Activated B cell treated with CpG ODN at 0.5 μM for 24 hours (primary cell): ENCODE measurements at regions not wholly inside any gene's neighbourhood (a gene's known extent, or its start where the extent isn't known, plus 50 kb on each side); places are given as distances from the start of the nearest gene placed in this dataset.
A peak's percentile ranks its signal among the peaks of the same experiment; 100 is the strongest.

Experiments
- ATAC-seq: fragments of 200-7000 bp; cut with Tn5 transposase; one replicate; pipeline ENCODE4 v1.10.0; 2021; ENCODE audit warnings: low read depth, mild to moderate bottlenecking, moderate library complexity
- CTCF ChIA-PET: fragments of 350-600 bp; sonication (Branson Sonifier 250); formaldehyde crosslinking; loops from one replicate; lab custom pipeline; 2021; ENCODE audit warnings: antibody characterized with exemption; lab: Charles Lee
- POLR2A ChIA-PET: fragments of 350-600 bp; sonication (Branson Sonifier 250); formaldehyde crosslinking; loops from one replicate; lab custom pipeline; 2021; ENCODE audit warnings: antibody characterized with exemption; lab: Charles Lee
- DNase-seq: peaks from one replicate; pipeline ENCODE4 v3.0.0; 2022
- H3K27ac Mint-ChIP-seq: one replicate; pipeline ENCODE4 v1.8.0; 2020; ENCODE audit warnings: mixed read lengths
- H3K27me3 Mint-ChIP-seq: one replicate; pipeline ENCODE4 v1.8.0; 2021; ENCODE audit warnings: mixed read lengths
- H3K36me3 Mint-ChIP-seq: one replicate; pipeline ENCODE4 v1.8.0; 2021; ENCODE audit warnings: low read depth, mixed read lengths
- H3K4me1 Mint-ChIP-seq: one replicate; pipeline ENCODE4 v1.8.0; 2021; ENCODE audit warnings: mixed read lengths
- H3K4me3 Mint-ChIP-seq: one replicate; pipeline ENCODE4 v1.8.0; 2020; ENCODE audit warnings: mild to moderate bottlenecking, mixed read lengths
- H3K9me3 Mint-ChIP-seq: one replicate; pipeline ENCODE4 v1.8.0; 2020; ENCODE audit warnings: mixed read lengths
- intact Hi-C: fragments of 100-400 bp; cut with micrococcal nuclease; formaldehyde crosslinking; loops from one replicate; pipeline ENCODE4 v1.15.1; 2024
- TF ChIP-seq, protein P1 (sequence below): fragments of 200-600 bp; IDR thresholded peaks from one replicate; pipeline ENCODE4 v1.8.0; 2022; ENCODE audit warnings: antibody characterized with exemption, mild to moderate bottlenecking

DNA sequence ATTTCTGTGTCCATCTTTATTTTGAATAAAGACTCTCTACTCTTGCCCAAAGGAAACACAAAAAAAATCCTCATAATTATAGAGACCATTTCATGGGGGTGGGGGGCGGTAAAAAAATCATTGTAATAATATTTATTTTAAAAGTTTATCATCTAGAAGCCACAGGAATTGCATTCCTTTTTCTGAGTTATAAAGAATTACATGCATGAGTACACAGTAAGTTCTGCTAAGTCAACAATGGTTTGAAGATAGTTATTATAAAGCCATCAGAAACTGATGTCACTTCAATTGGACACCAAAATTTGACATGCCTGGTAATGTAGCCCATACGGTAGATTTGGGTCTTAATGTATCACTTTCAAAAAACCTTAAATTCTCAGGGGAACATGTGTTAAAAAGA lies 478.1 kb upstream of the NR5A2 start:
- CTCF ChIA-PET, result interaction anchor here (0.9 to 1.4 kb wide), 3 partner anchors 10 to 436 kb away, joined by 3 to 4 read pairs (median 3); no protein-coding TSS in a partner anchor
- no peak overlapping the region for H3K4me3 Mint-ChIP-seq
- ATAC-seq (no peak), DNase-seq (no peak)
- intact Hi-C loops, result no loop called here
- H3K9me3 Mint-ChIP-seq, result no peaks in the 10 kb centered on the region
- TF ChIP-seq, protein P1, sequence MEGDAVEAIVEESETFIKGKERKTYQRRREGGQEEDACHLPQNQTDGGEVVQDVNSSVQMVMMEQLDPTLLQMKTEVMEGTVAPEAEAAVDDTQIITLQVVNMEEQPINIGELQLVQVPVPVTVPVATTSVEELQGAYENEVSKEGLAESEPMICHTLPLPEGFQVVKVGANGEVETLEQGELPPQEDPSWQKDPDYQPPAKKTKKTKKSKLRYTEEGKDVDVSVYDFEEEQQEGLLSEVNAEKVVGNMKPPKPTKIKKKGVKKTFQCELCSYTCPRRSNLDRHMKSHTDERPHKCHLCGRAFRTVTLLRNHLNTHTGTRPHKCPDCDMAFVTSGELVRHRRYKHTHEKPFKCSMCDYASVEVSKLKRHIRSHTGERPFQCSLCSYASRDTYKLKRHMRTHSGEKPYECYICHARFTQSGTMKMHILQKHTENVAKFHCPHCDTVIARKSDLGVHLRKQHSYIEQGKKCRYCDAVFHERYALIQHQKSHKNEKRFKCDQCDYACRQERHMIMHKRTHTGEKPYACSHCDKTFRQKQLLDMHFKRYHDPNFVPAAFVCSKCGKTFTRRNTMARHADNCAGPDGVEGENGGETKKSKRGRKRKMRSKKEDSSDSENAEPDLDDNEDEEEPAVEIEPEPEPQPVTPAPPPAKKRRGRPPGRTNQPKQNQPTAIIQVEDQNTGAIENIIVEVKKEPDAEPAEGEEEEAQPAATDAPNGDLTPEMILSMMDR, result no peak
- H3K4me1 Mint-ChIP-seq, result no peaks in the 10 kb centered on the region
- H3K36me3 Mint-ChIP-seq, result no peaks in the 10 kb centered on the region
- H3K27ac Mint-ChIP-seq, result no peak overlapping the region
- H3K27me3 Mint-ChIP-seq, result peaks cover 6% of the 10 kb centered on the region
- POLR2A ChIA-PET, result no interaction called here

DNA sequence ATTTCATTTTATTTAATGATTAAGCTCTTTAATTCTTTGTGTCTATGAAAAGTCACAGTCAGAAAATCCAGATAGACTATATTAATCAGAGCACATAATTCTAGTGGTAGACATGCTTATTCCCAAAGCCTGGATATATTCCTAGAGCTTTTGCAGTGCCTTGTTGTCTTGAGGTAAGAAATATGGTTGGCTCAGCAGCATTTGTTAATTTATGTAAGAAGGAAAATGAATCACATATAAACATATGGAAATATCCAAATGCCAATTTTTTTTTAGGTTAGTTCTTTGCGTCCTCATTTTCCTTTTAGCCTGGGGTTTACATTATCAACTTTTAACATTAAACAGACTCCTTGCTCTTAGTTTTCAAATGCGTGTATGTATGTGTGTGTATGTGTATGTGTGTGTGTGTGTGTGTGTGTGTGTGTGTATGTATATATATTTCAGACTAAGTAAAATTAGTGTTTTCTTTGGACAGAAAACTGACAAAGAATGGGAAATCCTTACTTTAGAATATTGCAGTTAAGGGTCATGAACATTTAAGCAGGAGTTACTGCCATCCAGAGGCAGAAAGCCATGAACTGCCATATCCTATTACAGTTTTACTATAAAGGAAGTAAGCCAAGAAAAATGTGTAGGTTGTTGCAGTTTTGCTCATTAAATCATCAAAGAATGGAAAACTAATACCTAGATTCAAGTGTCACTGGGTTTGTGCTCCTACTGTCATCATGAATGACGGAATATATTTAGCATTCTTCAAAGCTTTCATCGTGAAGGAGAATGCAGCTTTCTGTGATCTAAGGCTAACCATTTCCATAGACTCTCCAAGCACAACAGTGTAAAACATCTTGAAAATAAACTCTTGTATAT lies 477.1 kb upstream of the NR5A2 start:
- CTCF ChIA-PET, result interaction anchor here (0.7 to 2.0 kb wide), 9 partner anchors 213 to 905 kb away, joined by 3 to 6 read pairs (median 3); no protein-coding TSS in a partner anchor
- Mint-ChIP-seq H3K27me3 (peaks cover 6% of the 10 kb centered on the region), H3K4me1 (no peaks in the 10 kb centered on the region), H3K27ac (no peak overlapping the region), H3K36me3 (no peaks in the 10 kb centered on the region), H3K4me3 (no peak overlapping the region), H3K9me3 (no peaks in the 10 kb centered on the region)
- intact Hi-C loops, result loop anchor here (5.0 kb wide), 2 partner anchors 213 to 268 kb away; no protein-coding TSS in a partner anchor
- DNase-seq, result no peak
- TF ChIP-seq, protein P1, result no peak
- POLR2A ChIA-PET, result no interaction called here
- no peak for ATAC-seq

DNA sequence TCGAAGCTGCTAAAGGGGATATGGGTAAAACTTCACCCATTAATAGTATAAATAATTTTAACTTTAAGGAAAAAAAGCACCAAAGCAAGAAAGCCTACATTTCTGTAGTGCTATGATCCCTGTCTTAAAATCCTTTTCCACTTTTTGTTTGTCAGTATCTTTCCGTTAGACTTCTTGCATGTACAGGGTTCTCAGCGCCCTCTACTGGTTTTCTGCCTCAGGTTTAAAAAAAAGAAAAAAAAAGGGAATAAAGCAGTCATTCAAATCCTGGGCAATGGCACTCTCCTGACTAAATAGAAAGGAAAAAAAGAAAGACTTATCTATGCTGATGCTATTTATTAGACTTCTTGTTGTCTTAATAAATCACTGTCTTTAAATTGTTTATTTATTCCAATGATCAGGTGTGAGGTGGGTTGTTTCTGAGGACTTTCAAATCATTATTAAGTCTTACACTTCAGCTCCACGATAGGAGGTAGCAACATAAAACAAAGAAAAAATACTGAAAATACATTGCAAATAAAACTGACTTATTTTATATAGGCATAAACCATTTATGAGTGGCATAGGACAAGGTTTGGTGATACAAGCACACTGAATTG lies 475.4 kb upstream of the NR5A2 start:
- CTCF ChIA-PET, result interaction anchor here (0.8 to 2.0 kb wide), 6 partner anchors 151 to 795 kb away, joined by 3 to 6 read pairs (median 4); no protein-coding TSS in a partner anchor

DNA sequence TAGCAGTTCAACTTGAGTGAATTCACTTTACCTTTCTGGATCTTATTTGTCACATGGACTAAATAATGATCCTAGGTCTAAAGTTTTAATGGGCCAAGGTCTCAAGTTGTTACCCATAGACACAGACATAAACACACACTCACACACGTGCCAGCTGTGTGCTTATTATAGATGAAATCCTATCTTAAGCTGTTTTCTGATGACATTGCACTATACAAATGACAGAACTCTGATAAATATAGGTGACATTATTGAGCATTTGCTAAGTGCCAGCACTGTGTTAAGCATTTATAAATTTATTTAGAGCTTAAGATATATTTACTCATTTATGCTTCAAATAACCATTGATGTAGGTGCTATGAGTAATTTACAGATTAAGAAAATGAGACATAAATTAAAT lies 474.4 kb upstream of the NR5A2 start:
- no peak for ATAC-seq
- CTCF ChIA-PET, result interaction anchor here (0.7 to 1.0 kb wide), 2 partner anchors 783 to 797 kb away, joined by 3 read pairs; no protein-coding TSS in a partner anchor
- Mint-ChIP-seq H3K27ac (no peak overlapping the region), H3K36me3 (no peaks in the 10 kb centered on the region), H3K4me3 (no peak overlapping the region), H3K9me3 (no peaks in the 10 kb centered on the region), H3K4me1 (no peaks in the 10 kb centered on the region), H3K27me3 (peaks cover 6% of the 10 kb centered on the region)
- DNase-seq, result no peak
- POLR2A ChIA-PET, result no interaction called here
- intact Hi-C loops, result loop anchor here (5.0 kb wide), 2 partner anchors 216 to 271 kb away; no protein-coding TSS in a partner anchor
- TF ChIP-seq, protein P1, result no peak

More for the DNA sequence above, 475.4 kb upstream of the NR5A2 start:
- DNase-seq (no peak), ATAC-seq (no peak)
- Mint-ChIP-seq H3K27me3 (peaks cover 6% of the 10 kb centered on the region), H3K27ac (no peak overlapping the region), H3K36me3 (no peaks in the 10 kb centered on the region), H3K4me1 (no peaks in the 10 kb centered on the region), H3K9me3 (no peaks in the 10 kb centered on the region), H3K4me3 (no peak overlapping the region)
- intact Hi-C loops, result loop anchor here (1.0 to 5.0 kb wide), 6 partner anchors 215 to 794 kb away; no protein-coding TSS in a partner anchor
- TF ChIP-seq, protein P1, result peak; percentile 99
- POLR2A ChIA-PET, result no interaction called here

DNA sequence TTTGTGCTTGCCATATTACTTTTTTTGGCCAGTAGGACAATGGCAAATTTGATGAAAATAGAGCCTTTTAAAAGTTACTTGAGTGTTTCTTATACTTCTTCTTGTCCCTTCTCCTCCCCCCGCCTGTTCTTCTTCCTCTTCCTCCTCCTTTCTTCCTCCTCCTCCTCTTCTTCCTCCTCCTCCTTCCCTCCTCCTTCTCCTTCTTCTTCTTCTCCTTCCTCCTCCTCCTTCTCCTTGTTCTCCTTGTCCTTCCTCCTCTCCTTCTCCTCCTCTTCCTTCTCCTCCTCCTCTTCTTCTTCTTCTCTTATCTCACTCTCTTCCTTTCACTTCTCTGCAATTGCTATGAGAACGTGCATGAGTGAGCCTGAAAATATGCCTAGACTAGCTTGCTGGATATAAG lies 466.2 kb upstream of the NR5A2 start:
- no peaks in the 10 kb centered on the region for H3K4me1 Mint-ChIP-seq
- no peak for DNase-seq
- H3K27ac Mint-ChIP-seq, result no peak overlapping the region
- no peaks in the 10 kb centered on the region for H3K27me3 Mint-ChIP-seq
- intact Hi-C loops, result no loop called here
- no peaks in the 10 kb centered on the region for H3K36me3 Mint-ChIP-seq
- POLR2A ChIA-PET, result interaction anchor here (0.7 kb wide), 1 partner anchor 685 kb away, joined by 7 read pairs; no protein-coding TSS in a partner anchor
- ATAC-seq, result no peak
- no peak overlapping the region for H3K4me3 Mint-ChIP-seq
- TF ChIP-seq, protein P1, result no peak
- CTCF ChIA-PET, result no interaction called here
- H3K9me3 Mint-ChIP-seq, result no peaks in the 10 kb centered on the region
